Neural cell (in vitro differentiated cells): ENCODE measurements at regions not wholly inside any gene's neighbourhood (a gene's known extent, or its start where the extent isn't known, plus 50 kb on each side); places are given as distances from the start of the nearest gene placed in this dataset.

Experiments
- H2AFZ ChIP-seq: fragments of 200-600, 300-800 bp; sonication (generic), shearing (Covaris generic); 2 replicates; pipeline ENCODE4 v1.6.0; 2014; ENCODE audit warnings: low read depth, mild to moderate bottlenecking, antibody characterized with exemption, low read length, moderate library complexity
- H3F3A ChIP-seq: fragments of 200-600 bp; shearing (Covaris generic); 2 replicates; pipeline ENCODE4 v1.6.1; 2016; ENCODE audit warnings: mild to moderate bottlenecking, moderate library complexity, mixed read lengths, antibody characterized with exemption, low read length; ENCODE audit not compliant: insufficient read depth, poor library complexity, severe bottlenecking
- H3K27ac ChIP-seq: fragments of 200-600, 300-800 bp; sonication (generic), shearing (Covaris generic); 2 replicates; pipeline ENCODE4 v1.5.1; 2014; ENCODE audit warnings: mild to moderate bottlenecking, low read length, moderate library complexity
- H3K27me3 ChIP-seq: fragments of 300-800, 200-600 bp; sonication (generic), shearing (Covaris generic); 2 replicates; pipeline ENCODE4 v1.6.0; 2014; ENCODE audit warnings: mild to moderate bottlenecking, low read depth, low read length, moderate library complexity; ENCODE audit not compliant: insufficient read depth
- H3K36me3 ChIP-seq: fragments of 300-800, 200-600 bp; sonication (generic), shearing (Covaris generic); 2 replicates; pipeline ENCODE4 v1.5.1; 2014; ENCODE audit warnings: mild to moderate bottlenecking, antibody characterized with exemption, low read length, moderate library complexity; ENCODE audit not compliant: insufficient read depth
- H3K4me2 ChIP-seq: fragments of 300-800, 200-600 bp; sonication (generic), shearing (Covaris generic); 2 replicates; pipeline ENCODE4 v1.6.0; 2014; ENCODE audit warnings: mild to moderate bottlenecking, low read length
- H3K4me3 ChIP-seq: fragments of 300-800, 200-600 bp; sonication (generic), shearing (Covaris generic); 2 replicates; pipeline ENCODE4 v1.5.1; 2014; ENCODE audit warnings: mild to moderate bottlenecking, low read length, moderate library complexity
- H3K79me2 ChIP-seq: fragments of 200-600 bp; shearing (Covaris generic); replicated peaks from 2 replicates; pipeline ENCODE4 v1.6.0; 2014; ENCODE audit warnings: mild to moderate bottlenecking, low read length, moderate library complexity; ENCODE audit not compliant: insufficient read depth
- H3K9ac ChIP-seq: fragments of 300-800, 200-600 bp; sonication (generic), shearing (Covaris generic); 2 replicates; pipeline ENCODE4 v1.6.1; 2016; ENCODE audit warnings: mild to moderate bottlenecking, low read length, mixed read lengths
- H3K9me2 ChIP-seq: fragments of 200-600 bp; shearing (Covaris generic); 2 replicates; pipeline ENCODE4 v1.6.1; 2016; ENCODE audit warnings: mild to moderate bottlenecking, low read length, mixed read lengths; ENCODE audit not compliant: insufficient read depth
- H3K9me3 ChIP-seq: fragments of 200-600, 300-800 bp; sonication (generic), shearing (Covaris generic); 2 replicates; pipeline ENCODE4 v1.6.1; 2016; ENCODE audit warnings: mild to moderate bottlenecking, mixed run types, low read length, moderate library complexity, mixed read lengths
- H4K20me1 ChIP-seq: fragments of 200-600 bp; shearing (Covaris generic); 2 replicates; pipeline ENCODE4 v1.6.1; 2016; ENCODE audit warnings: mild to moderate bottlenecking, mixed run types; ENCODE audit not compliant: insufficient read depth
- CTCF ChIP-seq: fragments of 450-650 bp; IDR thresholded peaks from 2 replicates; pipeline ENCODE4 v1.5.1; 2014; ENCODE audit warnings: antibody characterized with exemption, mild to moderate bottlenecking, moderate library complexity; ENCODE audit not compliant: poor library complexity, severe bottlenecking
- EP300 ChIP-seq: fragments of 450-650 bp; conservative IDR thresholded peaks from 2 replicates; pipeline ENCODE4 v1.6.1; 2014; ENCODE audit warnings: antibody characterized with exemption, mild to moderate bottlenecking, moderate library complexity; ENCODE audit not compliant: poor library complexity, severe bottlenecking
- EZH2 ChIP-seq: fragments of 200-600, 300-800 bp; shearing (Covaris generic), sonication (generic); IDR thresholded peaks from 2 replicates; pipeline ENCODE4 v1.6.1; 2014; ENCODE audit warnings: antibody characterized with exemption, low read length, borderline replicate concordance, mild to moderate bottlenecking; ENCODE audit not compliant: insufficient read depth, poor library complexity, severe bottlenecking
- MXI1 ChIP-seq: fragments of 450-650 bp; conservative IDR thresholded peaks from 2 replicates; pipeline ENCODE4 v1.6.1; 2014; ENCODE audit warnings: antibody characterized with exemption, mild to moderate bottlenecking; ENCODE audit not compliant: poor library complexity, severe bottlenecking
- POLR2AphosphoS5 ChIP-seq: IDR thresholded peaks from 2 replicates; pipeline ENCODE4 v1.6.1; 2012
- RAD21 ChIP-seq: fragments of 450-650 bp; conservative IDR thresholded peaks from 2 replicates; pipeline ENCODE4 v1.6.1; 2014; ENCODE audit warnings: antibody characterized with exemption, mild to moderate bottlenecking, moderate library complexity
- REST ChIP-seq: IDR thresholded peaks from 2 replicates; pipeline ENCODE4 v1.6.1; 2012; ENCODE audit warnings: borderline replicate concordance
- SMC3 ChIP-seq: fragments of 450-650 bp; conservative IDR thresholded peaks from 2 replicates; pipeline ENCODE4 v1.6.1; 2014; ENCODE audit warnings: antibody characterized with exemption, mild to moderate bottlenecking, moderate library complexity; ENCODE audit not compliant: poor library complexity
- TAF1 ChIP-seq: IDR thresholded peaks from 2 replicates; pipeline ENCODE4 v1.6.1; 2012; ENCODE audit warnings: low read depth

- no peak overlapping the region for H2AFZ ChIP-seq
- no peaks in the 10 kb centered on the region for H3K36me3 ChIP-seq
Observed at GRCh38 chr6:82712389-82712788, 348.8 kb downstream of the TPBG start.

GRCh38 chr6:82712826-82713225 is 349.2 kb downstream of the TPBG start:
- Histone ChIP-seq H3K4me3 (no peak overlapping the region), H3K36me3 (no peaks in the 10 kb centered on the region), H3K27ac (no peak overlapping the region), H2AFZ (no peak overlapping the region), H4K20me1 (no peaks in the 10 kb centered on the region), H3K79me2 (no peaks in the 10 kb centered on the region), H3K9ac (no peak overlapping the region), H3F3A (no peaks in the 10 kb centered on the region), H3K27me3 (no peaks in the 10 kb centered on the region), H3K9me2 (no peaks in the 10 kb centered on the region), H3K9me3 (peaks cover 3% of the 10 kb centered on the region), H3K4me2 (no peak overlapping the region)
- no peak for TF ChIP-seq RAD21

More at GRCh38 chr6:82712389-82712788, 348.8 kb downstream of the TPBG start:
- Histone ChIP-seq H3K9me2 (no peaks in the 10 kb centered on the region), H3K79me2 (no peaks in the 10 kb centered on the region), H3K9me3 (peaks cover 3% of the 10 kb centered on the region), H3K27ac (no peak overlapping the region), H3K4me2 (no peak overlapping the region), H4K20me1 (no peaks in the 10 kb centered on the region), H3K4me3 (no peak overlapping the region), H3K27me3 (no peaks in the 10 kb centered on the region), H3F3A (no peaks in the 10 kb centered on the region), H3K9ac (no peak overlapping the region)
- no peak for TF ChIP-seq MXI1
- TF ChIP-seq SMC3: no peak
- TF ChIP-seq EZH2: no peak
- TF ChIP-seq TAF1: no peak
- no peak for TF ChIP-seq EP300
- no peak for TF ChIP-seq RAD21
- TF ChIP-seq POLR2AphosphoS5: no peak
- TF ChIP-seq REST: no peak
- no peak for TF ChIP-seq CTCF

- Histone ChIP-seq H3F3A (no peaks in the 10 kb centered on the region), H3K4me3 (no peak overlapping the region), H4K20me1 (no peaks in the 10 kb centered on the region), H3K36me3 (no peaks in the 10 kb centered on the region), H2AFZ (no peak overlapping the region), H3K9ac (no peak overlapping the region), H3K79me2 (no peaks in the 10 kb centered on the region), H3K27ac (no peak overlapping the region), H3K4me2 (no peak overlapping the region), H3K9me2 (no peaks in the 10 kb centered on the region), H3K27me3 (no peaks in the 10 kb centered on the region), H3K9me3 (no peaks in the 10 kb centered on the region)
- TF ChIP-seq CTCF (no peak), MXI1 (no peak), REST (no peak), TAF1 (no peak), EP300 (no peak), POLR2AphosphoS5 (no peak), RAD21 (no peak), SMC3 (no peak), EZH2 (no peak)
Observed at GRCh38 chr6:82720992-82721391, 344.6 kb downstream of the UBE3D start.
